WTC11 (cell line): ENCODE measurements at regions not wholly inside any gene's neighbourhood (a gene's known extent, or its start where the extent isn't known, plus 50 kb on each side); places are given as distances from the start of the nearest gene placed in this dataset.

ENCODE experiments used
- ATAC-seq: fragments of 200-7000 bp; cut with Tn5 transposase; 2 replicates; pipeline ENCODE4 v1.10.0; 2021; ENCODE audit warnings: mild to moderate bottlenecking, moderate library complexity
- CTCF ChIA-PET: fragments of 300-600 bp; sonication (Branson Sonifier 250); formaldehyde crosslinking; loops from one replicate; lab custom pipeline; 2021; ENCODE audit warnings: antibody characterized with exemption; lab: Charles Lee
- POLR2A ChIA-PET: fragments of 350-600 bp; sonication (Branson Sonifier 250); formaldehyde crosslinking; loops from one replicate; lab custom pipeline; 2021; ENCODE audit warnings: antibody characterized with exemption; lab: Charles Lee
- DNase-seq: peaks from one replicate; pipeline ENCODE4 v3.0.0; 2021; ENCODE audit warnings: low spot score
- H3K27ac Mint-ChIP-seq: 2 replicates; pipeline ENCODE4 v1.8.0; 2021; ENCODE audit warnings: mixed read lengths
- H3K27me3 Mint-ChIP-seq: 2 replicates; pipeline ENCODE4 v1.8.0; 2021; ENCODE audit warnings: low read depth, mild to moderate bottlenecking, moderate library complexity, mixed read lengths
- H3K36me3 Mint-ChIP-seq: 2 replicates; pipeline ENCODE4 v1.8.0; 2021; ENCODE audit warnings: mixed read lengths
- H3K4me1 Mint-ChIP-seq: 2 replicates; pipeline ENCODE4 v1.8.0; 2022; ENCODE audit warnings: mixed read lengths
- H3K4me3 Mint-ChIP-seq: 2 replicates; pipeline ENCODE4 v1.8.0; 2021; ENCODE audit warnings: mild to moderate bottlenecking, moderate library complexity, mixed read lengths
- H3K9me3 Mint-ChIP-seq: 2 replicates; pipeline ENCODE4 v1.8.0; 2021; ENCODE audit warnings: mixed read lengths
- ATF6 ChIP-seq: sonication (generic); formaldehyde crosslinking; IDR thresholded peaks from 2 replicates; pipeline ENCODE4 v1.8.1; 2023; ENCODE audit warnings: mild to moderate bottlenecking, missing genetic modification reagents
- CDX4 ChIP-seq: fragments of 250-450 bp; sonication (Bioruptor Pico); IDR thresholded peaks from 2 replicates; pipeline ENCODE4 v1.9.0; 2021; ENCODE audit warnings: moderate library complexity, mild to moderate bottlenecking, inconsistent platforms, borderline replicate concordance
- EMX1 ChIP-seq: fragments of 250-450 bp; sonication (Bioruptor Pico); IDR thresholded peaks from 2 replicates; pipeline ENCODE4 v1.8.0; 2021; ENCODE audit warnings: mild to moderate bottlenecking
- ETV6 ChIP-seq: sonication (generic); formaldehyde crosslinking; IDR thresholded peaks from 2 replicates; pipeline ENCODE4 v1.8.1; 2022; ENCODE audit warnings: mild to moderate bottlenecking, missing genetic modification reagents
- FOXJ3 ChIP-seq: sonication (generic); formaldehyde crosslinking; IDR thresholded peaks from 2 replicates; pipeline ENCODE4 v1.9.0; 2021; ENCODE audit warnings: missing genetic modification reagents, mild to moderate bottlenecking, borderline replicate concordance
- GABPB1 ChIP-seq: sonication (generic); formaldehyde crosslinking; IDR thresholded peaks from 2 replicates; pipeline ENCODE4 v1.8.1; 2023; ENCODE audit warnings: mild to moderate bottlenecking, missing genetic modification reagents
- HMGA2 ChIP-seq: fragments of 250-450 bp; sonication (Bioruptor Pico); IDR thresholded peaks from 2 replicates; pipeline ENCODE4 v1.4.0; 2021; ENCODE audit warnings: mild to moderate bottlenecking, moderate library complexity
- NFE2L1 ChIP-seq: sonication (generic); formaldehyde crosslinking; IDR thresholded peaks from 2 replicates; pipeline ENCODE4 v1.8.1; 2023; ENCODE audit warnings: missing genetic modification reagents
- NFYB ChIP-seq: sonication (generic); formaldehyde crosslinking; conservative IDR thresholded peaks from 2 replicates; pipeline ENCODE4 v1.8.0; 2022; ENCODE audit warnings: low read depth, missing genetic modification reagents
- SMAD3 ChIP-seq: sonication (generic); formaldehyde crosslinking; IDR thresholded peaks from 2 replicates; pipeline ENCODE4 v1.8.0; 2022; ENCODE audit warnings: missing genetic modification reagents, mild to moderate bottlenecking, borderline replicate concordance
- SMAD4 ChIP-seq: sonication (generic); formaldehyde crosslinking; IDR thresholded peaks from 2 replicates; pipeline ENCODE4 v1.8.0; 2022; ENCODE audit warnings: mild to moderate bottlenecking, missing genetic modification reagents
- TCF7 ChIP-seq: sonication (generic); formaldehyde crosslinking; IDR thresholded peaks from 2 replicates; pipeline ENCODE4 v1.8.0; 2022; ENCODE audit warnings: mild to moderate bottlenecking, low read depth, missing genetic modification reagents, moderate library complexity
- TEAD1 ChIP-seq: sonication (generic); formaldehyde crosslinking; IDR thresholded peaks from 2 replicates; pipeline ENCODE4 v1.8.0; 2022; ENCODE audit warnings: mild to moderate bottlenecking, missing genetic modification reagents
- ZBTB21 ChIP-seq: sonication (generic); formaldehyde crosslinking; IDR thresholded peaks from 2 replicates; pipeline ENCODE4 v1.8.1; 2023; ENCODE audit warnings: mild to moderate bottlenecking, missing genetic modification reagents, borderline replicate concordance
- ZNF138 ChIP-seq: sonication (generic); formaldehyde crosslinking; conservative IDR thresholded peaks from 2 replicates; pipeline ENCODE4 v1.8.1; 2022; ENCODE audit warnings: mild to moderate bottlenecking, moderate library complexity, missing genetic modification reagents
- ZNF263 ChIP-seq: sonication (generic); formaldehyde crosslinking; IDR thresholded peaks from 2 replicates; pipeline ENCODE4 v1.8.1; 2022; ENCODE audit warnings: low read depth, mild to moderate bottlenecking, moderate library complexity, missing genetic modification reagents
- ZNF396 ChIP-seq: fragments of 250-450 bp; sonication (Bioruptor Pico); IDR thresholded peaks from 2 replicates; pipeline ENCODE4 v1.8.0; 2021; ENCODE audit warnings: mild to moderate bottlenecking, moderate library complexity, borderline replicate concordance
- ZNF416 ChIP-seq: fragments of 250-450 bp; sonication (Bioruptor Pico); IDR thresholded peaks from 2 replicates; pipeline ENCODE4 v1.9.0; 2021; ENCODE audit warnings: mild to moderate bottlenecking, inconsistent platforms
- ZNF423 ChIP-seq: fragments of 250-450 bp; sonication (Bioruptor Pico); IDR thresholded peaks from 2 replicates; pipeline ENCODE4 v2.1.2; 2022; ENCODE audit warnings: mild to moderate bottlenecking, moderate library complexity
- ZNF425 ChIP-seq: fragments of 250-450 bp; sonication (Bioruptor Pico); conservative IDR thresholded peaks from 2 replicates; pipeline ENCODE4 v1.9.0; 2021; ENCODE audit warnings: mild to moderate bottlenecking
- TF ChIP-seq, protein P1 (sequence below): fragments of 250-450 bp; sonication (Bioruptor Pico); IDR thresholded peaks from 2 replicates; pipeline ENCODE4 v1.9.0; 2021; ENCODE audit warnings: mild to moderate bottlenecking
- TF ChIP-seq, protein P2 (sequence below): fragments of 250-450 bp; sonication (Bioruptor Pico); IDR thresholded peaks from 2 replicates; pipeline ENCODE4 v1.8.0; 2021; ENCODE audit warnings: mild to moderate bottlenecking

GRCh38 chr5:33329891-33330290 lies 110.9 kb upstream of the TARS1 start (continued):
- no peak for TF ChIP-seq TCF7 (CRISPR knock-in tag)

DNA sequence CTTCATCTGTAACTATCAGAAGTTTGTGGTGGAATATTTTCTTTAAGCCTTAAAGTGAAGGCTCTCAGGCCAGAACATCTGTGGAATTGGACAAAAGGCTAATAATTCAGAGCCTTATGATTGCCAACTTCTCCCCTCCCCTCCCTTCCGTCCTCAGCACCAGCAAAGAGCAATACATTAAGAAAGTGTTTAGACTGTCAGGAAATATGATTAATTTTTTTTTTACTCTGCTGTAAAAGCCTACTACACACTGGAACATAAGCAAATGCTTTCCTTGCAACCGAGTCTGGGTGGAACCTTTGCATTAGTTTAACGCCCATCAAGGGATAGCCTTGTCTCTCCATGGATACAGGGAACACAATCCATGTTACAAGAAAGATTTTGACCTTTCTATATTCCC lies 110.3 kb upstream of the TARS1 start:
- H3K27ac Mint-ChIP-seq, result no peak overlapping the region

GRCh38 chr5:33330992-33331391 lies 109.8 kb upstream of the TARS1 start:
- Mint-ChIP-seq H3K27me3 (no peaks in the 10 kb centered on the region), H3K4me3 (no peak overlapping the region), H3K9me3 (peaks cover 4% of the 10 kb centered on the region), H3K36me3 (no peaks in the 10 kb centered on the region), H3K4me1 (peaks cover 5% of the 10 kb centered on the region; the same call in 1 of the 2 replicates), H3K27ac (no peak overlapping the region)
- DNase-seq (no peak), ATAC-seq (no peak)
- POLR2A ChIA-PET, result no interaction called here
- CTCF ChIA-PET, result no interaction called here
- TF ChIP-seq SMAD4 (CRISPR knock-in tag), result no peak
- TF ChIP-seq SMAD3 (CRISPR knock-in tag), result no peak
- no peak for TF ChIP-seq GABPB1 (CRISPR knock-in tag)
- no peak for TF ChIP-seq ZNF416
- no peak for TF ChIP-seq TCF7 (CRISPR knock-in tag)
- TF ChIP-seq TEAD1 (CRISPR knock-in tag), result no peak
- TF ChIP-seq ATF6, result no peak
- no peak for TF ChIP-seq ZNF263 (CRISPR knock-in tag)
- no peak for TF ChIP-seq ZNF425 (CRISPR knock-in tag)
- TF ChIP-seq HMGA2, result no peak
- no peak for TF ChIP-seq ZNF396 (CRISPR knock-in tag)
- no peak for TF ChIP-seq ZNF423 (CRISPR knock-in tag)
- no peak for TF ChIP-seq ETV6 (CRISPR knock-in tag)
- TF ChIP-seq ZBTB21 (CRISPR knock-in tag), result no peak
- TF ChIP-seq NFYB (CRISPR knock-in tag), result no peak
- no peak for TF ChIP-seq NFE2L1 (CRISPR knock-in tag)
- no peak for TF ChIP-seq CDX4 (CRISPR knock-in tag)
- TF ChIP-seq ZNF138 (CRISPR knock-in tag), result no peak

More for the DNA sequence above, 110.3 kb upstream of the TARS1 start:
- Mint-ChIP-seq H3K4me3 (no peak overlapping the region), H3K36me3 (no peaks in the 10 kb centered on the region), H3K9me3 (peaks cover 4% of the 10 kb centered on the region), H3K27me3 (no peaks in the 10 kb centered on the region), H3K4me1 (peaks cover 5% of the 10 kb centered on the region; the same call in 1 of the 2 replicates)
- no peak for TF ChIP-seq ATF6
- TF ChIP-seq, protein P1, sequence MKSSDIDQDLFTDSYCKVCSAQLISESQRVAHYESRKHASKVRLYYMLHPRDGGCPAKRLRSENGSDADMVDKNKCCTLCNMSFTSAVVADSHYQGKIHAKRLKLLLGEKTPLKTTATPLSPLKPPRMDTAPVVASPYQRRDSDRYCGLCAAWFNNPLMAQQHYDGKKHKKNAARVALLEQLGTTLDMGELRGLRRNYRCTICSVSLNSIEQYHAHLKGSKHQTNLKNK (CRISPR knock-in tag), result no peak
- TF ChIP-seq, protein P2, sequence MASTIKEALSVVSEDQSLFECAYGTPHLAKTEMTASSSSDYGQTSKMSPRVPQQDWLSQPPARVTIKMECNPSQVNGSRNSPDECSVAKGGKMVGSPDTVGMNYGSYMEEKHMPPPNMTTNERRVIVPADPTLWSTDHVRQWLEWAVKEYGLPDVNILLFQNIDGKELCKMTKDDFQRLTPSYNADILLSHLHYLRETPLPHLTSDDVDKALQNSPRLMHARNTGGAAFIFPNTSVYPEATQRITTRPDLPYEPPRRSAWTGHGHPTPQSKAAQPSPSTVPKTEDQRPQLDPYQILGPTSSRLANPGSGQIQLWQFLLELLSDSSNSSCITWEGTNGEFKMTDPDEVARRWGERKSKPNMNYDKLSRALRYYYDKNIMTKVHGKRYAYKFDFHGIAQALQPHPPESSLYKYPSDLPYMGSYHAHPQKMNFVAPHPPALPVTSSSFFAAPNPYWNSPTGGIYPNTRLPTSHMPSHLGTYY (CRISPR knock-in tag), result no peak
- TF ChIP-seq EMX1 (CRISPR knock-in tag), result no peak
- TF ChIP-seq FOXJ3 (CRISPR knock-in tag), result no peak
- DNase-seq, result no peak
- ChIA-PET POLR2A (no interaction called here), CTCF (no interaction called here)
- ATAC-seq, result no peak
